H9 (cell line): ENCODE measurements at regions not wholly inside any gene's neighbourhood (a gene's known extent, or its start where the extent isn't known, plus 50 kb on each side); places are given as distances from the start of the nearest gene placed in this dataset.

Experiments
- DNase-seq: peaks from one replicate; pipeline ENCODE4 v3.0.0-alpha.2; 2017
- H2AFZ ChIP-seq: one replicate; pipeline ENCODE4 v1.6.1; 2013; ENCODE audit warnings: mild to moderate bottlenecking, low read length, control low read depth, moderate library complexity
- H2AK5ac ChIP-seq: 2 replicates; pipeline ENCODE4 v1.6.1; 2013; ENCODE audit warnings: low read length, control low read depth, mixed read lengths; ENCODE audit not compliant: insufficient read length
- H2BK120ac ChIP-seq: one replicate; pipeline ENCODE4 v1.6.1; 2013; ENCODE audit warnings: low read depth, mild to moderate bottlenecking, low read length, control low read depth, inconsistent platforms; ENCODE audit not compliant: poor library complexity, severe bottlenecking
- H2BK12ac ChIP-seq: 2 replicates; pipeline ENCODE4 v1.6.1; 2013; ENCODE audit warnings: low read length, control low read depth, mixed read lengths, low read depth; ENCODE audit not compliant: insufficient read length
- H2BK15ac ChIP-seq: 2 replicates; pipeline ENCODE4 v1.6.1; 2013; ENCODE audit warnings: low read depth, low read length, control low read depth
- H2BK20ac ChIP-seq: one replicate; pipeline ENCODE4 v1.6.1; 2013; ENCODE audit warnings: low read depth, mild to moderate bottlenecking, low read length, control low read depth, inconsistent platforms; ENCODE audit not compliant: poor library complexity, severe bottlenecking
- H2BK5ac ChIP-seq: 2 replicates; pipeline ENCODE4 v1.6.1; 2013; ENCODE audit warnings: low read length, control low read depth, mixed read lengths; ENCODE audit not compliant: insufficient read length
- H3K14ac ChIP-seq: 2 replicates; pipeline ENCODE4 v1.6.1; 2013; ENCODE audit warnings: low read length, control low read depth; ENCODE audit not compliant: insufficient read depth
- H3K18ac ChIP-seq: 2 replicates; pipeline ENCODE4 v1.6.1; 2013; ENCODE audit warnings: low read depth, mild to moderate bottlenecking, mixed read lengths, low read length, control low read depth; ENCODE audit not compliant: insufficient read length
- H3K23ac ChIP-seq: 2 replicates; pipeline ENCODE4 v1.6.1; 2013; ENCODE audit warnings: low read length, control low read depth, mixed read lengths, low read depth; ENCODE audit not compliant: insufficient read length
- H3K23me2 ChIP-seq: 2 replicates; pipeline ENCODE4 v1.6.1; 2013; ENCODE audit warnings: low read depth, mild to moderate bottlenecking, mixed read lengths, low read length, control low read depth; ENCODE audit not compliant: insufficient read length, poor library complexity, severe bottlenecking
- H3K27ac ChIP-seq: 2 replicates; pipeline ENCODE4 v1.5.1; 2013; ENCODE audit warnings: low read length, control low read depth, mixed read lengths, low read depth; ENCODE audit not compliant: insufficient read length
- H3K27me3 ChIP-seq: 2 replicates; pipeline ENCODE4 v1.6.1; 2013; ENCODE audit warnings: low read length, control low read depth, inconsistent platforms; ENCODE audit not compliant: insufficient read depth
- H3K4ac ChIP-seq: 2 replicates; pipeline ENCODE4 v1.6.1; 2013; ENCODE audit warnings: low read depth, mild to moderate bottlenecking, control low read depth, inconsistent platforms, low read length, moderate library complexity
- H3K4me1 ChIP-seq: 2 replicates; pipeline ENCODE4 v1.6.1; 2013; ENCODE audit warnings: low read length, control low read depth, inconsistent platforms; ENCODE audit not compliant: insufficient read depth
- H3K4me2 ChIP-seq: 2 replicates; pipeline ENCODE4 v1.6.1; 2013; ENCODE audit warnings: low read length, control low read depth, mixed read lengths; ENCODE audit not compliant: insufficient read length, insufficient read depth
- H3K56ac ChIP-seq: 2 replicates; pipeline ENCODE4 v1.6.1; 2013; ENCODE audit warnings: low read depth, mild to moderate bottlenecking, mixed read lengths, low read length, control low read depth; ENCODE audit not compliant: insufficient read length
- H3K79me1 ChIP-seq: 2 replicates; pipeline ENCODE4 v1.6.1; 2013; ENCODE audit warnings: low read depth, mild to moderate bottlenecking, moderate library complexity, low read length, control low read depth, inconsistent platforms; ENCODE audit not compliant: insufficient read depth, poor library complexity, severe bottlenecking
- H3K79me2 ChIP-seq: 2 replicates; pipeline ENCODE4 v1.6.1; 2013; ENCODE audit warnings: low read length, control low read depth, inconsistent platforms; ENCODE audit not compliant: insufficient read depth
- H3K9ac ChIP-seq: 2 replicates; pipeline ENCODE4 v1.6.1; 2013; ENCODE audit warnings: low read length, control low read depth, mixed read lengths; ENCODE audit not compliant: insufficient read length; ENCODE audit errors: extremely low read depth
- H3K9me3 ChIP-seq: one replicate; pipeline ENCODE4 v1.6.1; 2013; ENCODE audit warnings: low read depth, low read length, inconsistent platforms; ENCODE audit not compliant: control insufficient read depth
- H3T11ph ChIP-seq: one replicate; pipeline ENCODE4 v1.6.1; 2013; ENCODE audit warnings: mild to moderate bottlenecking, low read length, control low read depth, inconsistent platforms
- H4K20me1 ChIP-seq: one replicate; pipeline ENCODE4 v1.6.1; 2013; ENCODE audit not compliant: control insufficient read depth, insufficient read length, insufficient read depth
- H4K5ac ChIP-seq: 2 replicates; pipeline ENCODE4 v1.6.1; 2013; ENCODE audit warnings: low read depth, mild to moderate bottlenecking, mixed read lengths, low read length, control low read depth; ENCODE audit not compliant: insufficient read length
- H4K8ac ChIP-seq: replicated peaks from 2 replicates; pipeline ENCODE4 v1.6.1; 2013; ENCODE audit warnings: low read length, control low read depth, mixed read lengths, low read depth; ENCODE audit not compliant: insufficient read length
- H4K91ac ChIP-seq: 2 replicates; pipeline ENCODE4 v1.6.1; 2013; ENCODE audit warnings: low read depth, mild to moderate bottlenecking, moderate library complexity, mixed read lengths, low read length, control low read depth; ENCODE audit not compliant: insufficient read length
- H3K27ac Mint-ChIP-seq, 3 experiments: 2 replicates in 2 of 3; 3 replicates in 1 of 3; pipeline ENCODE4 v1.8.0; 2020 to 2021; ENCODE audit warnings: mixed read lengths in 3 of 3, mild to moderate bottlenecking in 1 of 3, moderate library complexity in 1 of 3
- H3K27me3 Mint-ChIP-seq: 2 replicates; pipeline ENCODE4 v1.8.0; 2021; ENCODE audit warnings: low read depth, mild to moderate bottlenecking, moderate library complexity, mixed read lengths
- H3K36me3 Mint-ChIP-seq, 3 experiments: 2 replicates in 2 of 3; 3 replicates in 1 of 3; pipeline ENCODE4 v1.8.0; 2020 to 2021; ENCODE audit warnings: low read depth in 3 of 3, mixed read lengths in 3 of 3; ENCODE audit not compliant: insufficient read depth in 1 of 3
- H3K4me1 Mint-ChIP-seq, 2 experiments: 2 replicates each; pipeline ENCODE4 v1.8.0; 2020; ENCODE audit warnings: mixed read lengths in 2 of 2
- H3K4me3 Mint-ChIP-seq, 2 experiments: 2 replicates in 1 of 2; 3 replicates in 1 of 2; pipeline ENCODE4 v1.8.0; 2020 to 2021; ENCODE audit warnings: mild to moderate bottlenecking in 2 of 2, mixed read lengths in 2 of 2, moderate library complexity in 1 of 2
- H3K9me3 Mint-ChIP-seq, 2 experiments: 2 replicates in 1 of 2; 3 replicates in 1 of 2; pipeline ENCODE4 v1.8.0; 2020; ENCODE audit warnings: mild to moderate bottlenecking in 2 of 2, mixed read lengths in 2 of 2, moderate library complexity in 1 of 2
- CTCF ChIP-seq: fragments of 200-600 bp; sonication (generic); conservative IDR thresholded peaks from 3 replicates; pipeline ENCODE4 v1.8.0; 2021; ENCODE audit warnings: antibody characterized with exemption, mild to moderate bottlenecking

GRCh38 chr13:75139291-75139690 is 342.7 kb downstream of the TBC1D4 start:
- no peak for TF ChIP-seq CTCF
- no peak overlapping the region for H2BK5ac ChIP-seq
- H2BK15ac ChIP-seq, result no peak overlapping the region
- H3K79me1 ChIP-seq, result no peaks in the 10 kb centered on the region
- no peak overlapping the region for H3T11ph ChIP-seq
- no peak overlapping the region for H3K4me3 Mint-ChIP-seq
- no peaks in the 10 kb centered on the region for H3K27me3 Mint-ChIP-seq
- H3K9ac ChIP-seq, result no peak overlapping the region
- H2AFZ ChIP-seq, result no peak overlapping the region
- H3K23ac ChIP-seq, result no peak overlapping the region
- H3K14ac ChIP-seq, result no peak overlapping the region
- H3K79me2 ChIP-seq, result no peaks in the 10 kb centered on the region
- H2AK5ac ChIP-seq, result no peak overlapping the region
- no peak overlapping the region for H2BK12ac ChIP-seq
- no peaks in the 10 kb centered on the region for H3K9me3 ChIP-seq
- H4K91ac ChIP-seq, result no peak overlapping the region
- H4K20me1 ChIP-seq, result no peaks in the 10 kb centered on the region
- no peak overlapping the region for H4K8ac ChIP-seq
- H2BK20ac ChIP-seq, result no peak overlapping the region
- no peaks in the 10 kb centered on the region for H3K23me2 ChIP-seq
- no peak overlapping the region for H3K56ac ChIP-seq
- H3K36me3 Mint-ChIP-seq, result peaks cover 3 to 15% (median 4%) of the 10 kb centered on the region in 3 experiments; a peak in 6 of 7 replicates
- H3K9me3 Mint-ChIP-seq, result peaks cover 23 to 36% of the 10 kb centered on the region in 2 experiments
- no peak overlapping the region for H3K18ac ChIP-seq
- H3K4me2 ChIP-seq, result no peak overlapping the region
- H3K4me1 ChIP-seq, result no peaks in the 10 kb centered on the region
- DNase-seq, result no peak
- no peaks in the 10 kb centered on the region for H3K4me1 Mint-ChIP-seq
- no peaks in the 10 kb centered on the region for H3K27me3 ChIP-seq
- H3K27ac ChIP-seq, result no peak overlapping the region
- H2BK120ac ChIP-seq, result no peak overlapping the region
- no peak overlapping the region for H3K27ac Mint-ChIP-seq
- no peak overlapping the region for H4K5ac ChIP-seq
- H3K4ac ChIP-seq, result no peak overlapping the region
